ENCODE measurements at regions not wholly inside any gene's neighbourhood (a gene's known extent, or its start where the extent isn't known, plus 50 kb on each side); places are given as distances from the start of the nearest gene placed in this dataset.

- no peak for DNase-seq
Observed at GRCh38 chr13:76745261-76746200, 140.7 kb downstream of the KCTD12 start.

DNA sequence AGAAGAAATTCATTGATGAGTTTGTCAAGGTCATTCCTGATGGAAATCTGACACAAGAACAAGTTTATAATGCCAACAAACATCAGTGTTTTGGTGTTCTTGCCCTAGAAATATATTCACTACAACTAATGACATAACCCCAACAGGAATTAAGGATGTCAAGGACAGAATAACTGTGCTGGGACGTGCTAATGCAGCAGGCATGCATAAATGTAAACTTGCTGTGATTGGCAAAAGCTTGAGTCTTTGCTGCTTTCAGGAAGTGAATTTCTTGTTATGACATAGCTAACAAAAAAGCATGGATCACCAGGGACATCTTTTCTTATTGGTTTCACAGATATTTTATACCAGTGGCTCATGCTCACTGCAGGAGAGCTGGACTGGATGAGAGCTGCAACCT, 144.6 kb downstream of the KCTD12 start:
- DNase-seq = no peak

DNA sequence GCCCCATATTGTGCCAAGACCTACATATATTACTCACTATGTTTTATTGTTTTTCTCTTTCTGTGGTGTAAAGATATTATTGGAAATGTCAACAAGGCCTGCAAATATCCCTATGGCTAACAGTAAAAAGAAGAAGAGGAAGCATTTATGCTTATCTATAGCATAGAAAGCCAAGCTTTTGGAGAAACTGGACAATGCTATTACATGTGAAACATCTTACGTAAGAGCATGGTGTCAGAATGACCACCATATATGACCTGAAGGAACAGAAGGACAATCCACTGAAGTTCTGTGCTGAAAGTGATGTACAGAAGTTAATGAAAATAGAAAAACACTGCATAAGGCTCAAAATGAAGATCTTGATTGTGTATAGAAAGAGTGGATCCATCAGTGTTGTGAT, 145.2 kb downstream of the KCTD12 start:
- no peak for DNase-seq

GRCh38 chr13:76738616-76739015, 147.6 kb downstream of the KCTD12 start:
- no peak for DNase-seq

DNA sequence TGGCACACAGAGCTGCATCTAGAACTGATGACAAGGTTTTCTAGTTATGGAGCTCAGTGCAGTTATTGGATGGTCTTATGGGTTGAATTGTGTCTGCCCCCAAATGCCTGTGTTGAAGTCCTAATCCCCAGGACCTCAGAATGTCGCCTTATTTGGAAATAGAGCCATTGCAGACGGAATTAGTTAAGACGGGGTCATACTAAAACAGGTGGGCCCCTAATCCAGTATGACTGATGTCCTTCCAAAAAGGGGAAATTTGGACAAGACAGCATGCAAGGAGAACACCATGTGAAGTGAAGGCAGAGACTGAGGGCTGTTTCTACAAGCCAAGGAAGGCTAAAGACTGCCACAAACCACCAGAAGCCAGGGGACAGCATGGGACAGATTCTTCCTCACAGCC, 148.7 kb downstream of the KCTD12 start:
- DNase-seq = no peak

DNA sequence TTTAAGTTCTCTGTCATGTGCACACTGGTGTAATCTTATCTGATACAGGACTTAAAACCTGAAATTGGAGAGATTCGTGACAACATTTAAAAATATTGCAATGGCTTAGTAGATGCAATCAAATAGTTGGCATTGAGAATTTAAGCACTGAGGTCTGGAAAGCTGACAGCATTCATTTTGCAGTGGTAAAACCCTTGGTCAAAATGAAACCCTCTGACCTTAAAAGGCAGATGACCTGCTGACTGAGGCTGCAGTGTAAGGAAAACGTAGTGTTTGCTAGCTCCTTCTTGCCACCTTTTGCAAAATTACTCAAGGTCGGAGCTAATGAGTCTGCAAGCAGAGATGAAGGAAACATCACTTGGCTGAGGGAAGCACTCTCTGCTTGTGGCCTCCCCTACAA, 150.6 kb downstream of the KCTD12 start:
- no peak for DNase-seq

- DNase-seq = no peak
Observed at GRCh38 chr13:76733671-76734070, 152.5 kb downstream of the KCTD12 start.

- no peak for DNase-seq
Observed at GRCh38 chr13:76732367-76732766, 153.8 kb downstream of the KCTD12 start.

DNA sequence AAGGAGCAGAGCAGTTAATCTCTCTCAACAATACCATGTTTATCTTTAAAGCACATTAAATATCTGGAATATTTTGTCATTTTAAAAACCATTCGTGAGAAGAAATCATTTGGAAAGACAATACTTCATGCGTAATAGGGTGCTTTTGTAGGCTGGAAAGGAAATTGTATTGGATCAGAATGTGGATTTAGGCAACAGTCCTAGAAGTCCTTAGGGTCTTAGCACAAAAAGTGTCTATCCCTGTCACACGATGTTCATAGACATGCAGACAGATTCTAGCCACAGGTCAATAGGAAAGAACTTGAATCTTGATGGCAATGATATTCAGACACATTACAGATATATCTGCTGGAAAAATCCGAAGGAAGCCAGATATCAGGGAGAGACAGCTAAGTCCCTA, 156.0 kb downstream of the KCTD12 start:
- DNase-seq = no peak

GRCh38 chr13:76729691-76730090, 156.5 kb downstream of the KCTD12 start:
- DNase-seq = no peak

DNA sequence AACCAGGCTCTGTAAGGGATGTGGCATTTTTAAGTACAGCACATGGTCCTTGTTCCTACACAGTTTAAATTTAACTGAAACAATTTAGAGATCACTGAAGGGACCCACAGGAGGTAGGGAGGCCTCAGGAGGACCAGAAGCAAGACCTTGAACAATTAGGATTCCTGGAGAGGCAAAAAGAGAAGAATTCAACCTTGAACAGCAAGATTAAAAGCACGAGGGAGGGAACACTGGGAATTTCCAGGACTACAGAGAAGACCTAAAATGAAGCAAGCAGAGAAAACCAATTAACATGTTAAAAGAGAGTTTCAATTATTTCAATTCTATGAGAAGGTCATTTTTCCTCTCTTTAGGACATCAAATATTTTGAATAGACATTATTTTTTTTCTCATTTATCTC, 160.3 kb downstream of the KCTD12 start:
- DNase-seq = no peak

DNA sequence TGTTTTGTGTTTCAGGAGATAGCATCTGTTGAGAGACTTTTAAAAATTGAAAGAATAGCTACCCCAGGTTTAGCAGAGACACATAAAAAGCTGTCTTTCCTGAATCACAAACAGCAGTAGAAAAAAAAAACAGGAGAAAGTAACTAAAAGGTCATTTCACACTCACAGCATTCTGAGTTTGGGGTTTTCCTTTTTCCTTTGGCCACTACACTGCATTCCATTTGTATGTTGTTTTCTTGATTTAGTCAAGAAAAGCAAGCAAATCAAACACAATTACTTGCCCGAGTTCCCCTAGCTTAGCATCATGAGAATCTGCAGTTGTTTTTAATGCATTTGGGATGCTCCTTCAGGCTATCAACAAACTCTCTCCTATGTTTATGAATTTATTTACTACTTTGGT, 161.0 kb downstream of the KCTD12 start:
- no peak for DNase-seq

- DNase-seq = no peak
Observed at GRCh38 chr13:76724421-76724820, 161.8 kb downstream of the KCTD12 start.

DNA sequence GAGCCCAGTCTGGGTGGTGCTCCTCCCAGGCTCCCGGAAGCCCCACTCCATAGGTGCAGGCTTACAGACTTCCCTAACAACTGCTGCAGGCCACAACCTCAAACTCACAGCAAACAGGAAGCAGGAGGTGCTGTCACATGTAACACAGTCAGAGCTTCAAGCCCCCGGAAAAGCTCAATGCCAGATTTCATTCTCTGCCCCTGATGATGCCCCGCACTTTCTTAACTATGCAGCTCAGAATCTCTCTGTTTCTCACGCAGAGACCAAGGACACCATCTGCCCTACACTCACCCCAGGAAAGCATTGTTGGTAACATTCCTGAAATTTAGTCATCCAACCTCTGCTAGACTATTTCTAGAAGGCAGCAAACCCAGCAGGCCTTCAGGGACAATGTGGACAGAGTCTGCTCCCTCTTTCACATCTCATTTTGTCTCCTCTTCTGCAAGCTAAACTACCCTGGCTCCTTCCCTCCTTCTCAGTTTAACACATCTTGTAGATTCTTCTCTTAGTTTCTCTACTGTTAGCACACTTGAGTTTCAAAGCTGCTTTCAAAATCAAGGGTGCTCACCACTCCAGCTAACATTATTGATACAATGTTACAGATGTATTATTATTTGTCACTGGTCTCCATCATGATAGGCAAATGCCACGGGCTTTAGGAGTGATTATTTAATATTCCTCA, 162.5 kb downstream of the KCTD12 start:
- peak; percentile 25 for DNase-seq

DNA sequence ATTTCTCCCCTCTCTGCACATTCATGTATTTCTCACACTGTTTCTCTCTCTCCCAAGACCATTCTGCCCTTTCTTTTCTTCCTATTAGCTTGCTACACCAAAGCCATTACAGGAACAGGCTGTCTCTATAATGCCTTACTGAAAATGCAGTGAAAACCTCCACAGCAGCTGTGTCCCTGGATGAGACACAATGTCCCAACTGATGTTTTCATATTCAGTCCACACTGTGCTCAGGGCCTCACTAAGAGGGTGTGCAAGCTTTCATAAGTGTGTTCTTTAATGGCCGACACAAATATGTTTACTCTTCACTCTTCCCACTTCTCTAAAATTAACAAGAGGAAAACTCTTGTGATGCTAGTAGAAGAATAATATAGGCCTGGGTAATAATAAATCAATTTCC, 163.4 kb downstream of the KCTD12 start:
- DNase-seq = no peak

GRCh38 chr13:76720821-76721220, 165.4 kb downstream of the KCTD12 start:
- no peak for DNase-seq

DNA sequence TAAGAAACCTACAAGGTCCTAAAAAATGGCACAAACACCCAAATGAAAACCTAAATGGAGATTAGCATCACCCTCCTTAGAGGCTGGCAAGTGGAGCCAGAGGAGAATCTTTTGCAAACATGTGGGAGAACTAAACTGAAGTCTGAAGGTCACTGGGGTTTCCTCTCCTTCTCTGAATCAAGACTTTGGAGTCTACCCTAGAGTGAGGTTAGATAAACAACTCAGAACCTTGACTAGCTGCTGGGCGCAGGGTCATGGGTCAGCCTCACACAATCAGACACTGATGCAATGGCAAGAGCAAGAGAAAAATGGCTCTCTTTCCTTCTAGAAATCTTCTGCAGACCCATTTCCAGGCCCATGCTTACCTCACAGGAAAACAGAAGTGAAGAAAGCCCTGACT, 165.8 kb downstream of the KCTD12 start:
- DNase-seq = no peak

DNA sequence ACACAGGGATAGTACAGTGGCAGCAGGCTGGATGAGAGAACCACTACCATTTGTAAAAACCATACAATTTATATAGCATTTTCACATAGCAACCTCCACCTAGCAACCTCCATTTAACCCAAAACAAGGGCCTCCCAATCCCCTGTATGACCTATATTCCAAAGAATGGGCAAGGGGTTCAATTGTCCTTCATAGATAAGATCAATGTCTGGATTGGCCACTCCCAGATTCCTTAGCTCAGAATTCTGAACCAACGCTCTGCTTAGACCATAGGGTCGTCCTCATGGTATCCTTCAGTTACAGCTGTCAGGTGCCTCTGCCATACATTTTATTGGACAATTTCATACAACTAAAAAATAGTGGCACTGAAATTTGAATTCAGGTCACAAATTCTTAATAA, 166.2 kb downstream of the KCTD12 start:
- DNase-seq = no peak

- DNase-seq = no peak
Observed at GRCh38 chr13:76717092-76717491, 169.1 kb downstream of the KCTD12 start.

GRCh38 chr13:76715621-76716020, 170.6 kb downstream of the KCTD12 start:
- DNase-seq = no peak

DNA sequence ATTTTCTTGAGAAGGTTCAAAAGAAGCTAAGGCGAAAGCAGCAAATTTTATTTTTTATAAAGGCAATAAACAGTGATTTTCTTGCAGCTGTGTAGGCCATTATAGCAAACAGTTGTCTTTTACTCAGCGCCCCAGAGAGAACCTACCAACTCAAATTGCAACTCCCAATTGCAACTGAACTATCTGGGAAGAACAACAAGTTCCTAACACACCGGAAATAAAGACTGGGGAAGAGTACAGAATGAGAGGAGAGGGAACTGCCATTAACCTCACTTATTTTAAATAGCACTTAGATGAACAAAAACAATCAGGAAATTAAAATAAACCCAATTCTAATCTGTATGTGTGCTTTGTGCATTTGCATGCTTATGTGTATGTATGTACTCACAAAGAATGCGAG, 171.1 kb downstream of the KCTD12 start:
- DNase-seq = peak; percentile 35

- DNase-seq = no peak
Observed at GRCh38 chr13:76713280-76713679, 172.9 kb downstream of the KCTD12 start.

DNA sequence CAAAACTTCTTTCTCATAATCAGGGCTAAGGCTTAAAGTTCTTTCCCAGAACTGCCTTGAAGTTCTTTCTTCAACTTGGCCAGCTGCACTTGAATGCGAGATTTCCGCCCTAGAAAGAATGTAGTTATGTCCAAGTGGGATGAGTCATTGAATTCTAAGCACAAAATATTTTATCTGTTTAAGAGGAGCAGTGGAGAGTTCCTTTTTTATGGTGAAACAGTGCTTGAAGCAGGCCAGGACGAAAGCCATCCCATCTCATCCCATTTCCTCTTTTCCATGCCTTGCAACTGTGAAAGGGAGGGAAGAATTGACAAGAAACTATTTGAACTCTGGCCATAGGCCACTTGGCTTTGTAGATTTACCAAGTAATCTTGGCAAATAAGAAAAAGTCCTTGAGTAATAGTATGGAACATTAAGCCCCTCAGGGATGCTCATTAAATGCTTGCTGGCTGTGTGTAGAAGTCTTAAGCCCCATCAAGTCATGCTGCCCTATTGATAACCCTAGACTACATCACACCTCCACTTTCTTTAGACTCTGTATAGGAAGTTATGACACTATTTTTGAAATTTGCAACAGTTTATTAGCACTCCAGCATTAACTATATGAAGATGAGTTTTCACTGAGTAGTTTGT, 174.5 kb downstream of the KCTD12 start:
- peak; percentile 80 for DNase-seq

DNA sequence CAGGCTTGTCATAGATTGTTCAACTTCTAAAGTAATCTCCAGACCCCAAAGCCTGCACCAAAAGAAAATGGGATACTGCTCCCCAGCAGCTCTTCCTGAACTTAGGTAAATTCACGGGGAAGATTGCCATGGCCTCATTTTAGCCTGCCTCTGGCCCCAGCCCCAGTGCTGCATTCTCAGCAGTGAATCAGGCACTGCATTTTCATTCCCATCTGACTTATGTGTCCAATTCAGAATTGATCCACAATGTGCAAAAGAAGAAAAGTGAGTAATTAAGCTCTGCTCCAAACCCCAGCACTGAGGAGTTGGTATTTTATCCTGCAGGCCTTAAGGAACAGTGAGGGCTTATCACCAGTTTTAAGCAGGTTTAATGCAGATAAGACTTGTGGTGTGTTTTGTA, 176.4 kb downstream of the KCTD12 start:
- no peak for DNase-seq
